ENCODE measurements at regions not wholly inside any gene's neighbourhood (a gene's known extent, or its start where the extent isn't known, plus 50 kb on each side); places are given as distances from the start of the nearest gene placed in this dataset.

DNA sequence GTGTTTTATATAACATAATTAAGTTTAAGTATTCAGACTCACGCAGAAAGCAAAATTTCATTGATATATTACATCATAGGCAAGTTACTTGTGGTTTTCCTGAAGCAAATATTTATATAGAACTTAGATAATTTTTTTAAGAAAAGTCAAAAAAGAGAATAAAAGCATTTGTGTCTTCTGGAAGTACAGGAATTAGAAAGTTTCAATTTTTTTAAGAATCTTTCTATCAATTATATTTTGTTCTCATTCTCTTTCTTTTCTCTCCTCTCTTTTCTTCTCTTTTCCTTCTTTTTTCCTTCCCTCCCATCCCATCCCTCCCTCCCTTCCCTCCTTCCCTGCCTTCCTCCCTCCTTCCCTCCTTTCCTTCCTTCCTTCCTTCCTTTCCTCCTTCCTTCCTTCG is 120.7 kb upstream of the CDH8 start:
- DNase-seq = no peak
- no peaks in the 10 kb centered on the region for H3K27me3 ChIP-seq
- H3K4me3 ChIP-seq = no peak overlapping the region
- TF ChIP-seq POLR2AphosphoS5 (IDR thresholded peaks at IDR 0.05) (no peak), EP300 (IDR thresholded peaks at IDR 0.05; ENCODE audit: low read depth) (no peak), POLR2A (IDR thresholded peaks at IDR 0.05) (no peak)
- TF ChIP-seq, protein P1, sequence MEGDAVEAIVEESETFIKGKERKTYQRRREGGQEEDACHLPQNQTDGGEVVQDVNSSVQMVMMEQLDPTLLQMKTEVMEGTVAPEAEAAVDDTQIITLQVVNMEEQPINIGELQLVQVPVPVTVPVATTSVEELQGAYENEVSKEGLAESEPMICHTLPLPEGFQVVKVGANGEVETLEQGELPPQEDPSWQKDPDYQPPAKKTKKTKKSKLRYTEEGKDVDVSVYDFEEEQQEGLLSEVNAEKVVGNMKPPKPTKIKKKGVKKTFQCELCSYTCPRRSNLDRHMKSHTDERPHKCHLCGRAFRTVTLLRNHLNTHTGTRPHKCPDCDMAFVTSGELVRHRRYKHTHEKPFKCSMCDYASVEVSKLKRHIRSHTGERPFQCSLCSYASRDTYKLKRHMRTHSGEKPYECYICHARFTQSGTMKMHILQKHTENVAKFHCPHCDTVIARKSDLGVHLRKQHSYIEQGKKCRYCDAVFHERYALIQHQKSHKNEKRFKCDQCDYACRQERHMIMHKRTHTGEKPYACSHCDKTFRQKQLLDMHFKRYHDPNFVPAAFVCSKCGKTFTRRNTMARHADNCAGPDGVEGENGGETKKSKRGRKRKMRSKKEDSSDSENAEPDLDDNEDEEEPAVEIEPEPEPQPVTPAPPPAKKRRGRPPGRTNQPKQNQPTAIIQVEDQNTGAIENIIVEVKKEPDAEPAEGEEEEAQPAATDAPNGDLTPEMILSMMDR (IDR thresholded peaks at IDR 0.05) = no peak
- no peak overlapping the region for H3K27ac ChIP-seq
- H3K4me1 ChIP-seq = no peaks in the 10 kb centered on the region
- intact Hi-C loops (cut with DNase I; ENCODE audit: low total_unique reads) (no loop called here), in situ Hi-C loops (cut with MboI; ENCODE audit: low pct_ligation_motif_present in 1 of 4, low pct_unique_long_range_greater_than_20kb in 1 of 4, low sequenced_read_pairs in 3 of 4) (no loop called here)
- WGBS, 2 donors (ENCODE audit: low coverage in 1 of 2) = 75 to 79% methylated on average over 1 to 2 of the region's 2 CpGs
- H3K36me3 ChIP-seq = no peaks in the 10 kb centered on the region
- H3K9me3 ChIP-seq = no peaks in the 10 kb centered on the region

DNA sequence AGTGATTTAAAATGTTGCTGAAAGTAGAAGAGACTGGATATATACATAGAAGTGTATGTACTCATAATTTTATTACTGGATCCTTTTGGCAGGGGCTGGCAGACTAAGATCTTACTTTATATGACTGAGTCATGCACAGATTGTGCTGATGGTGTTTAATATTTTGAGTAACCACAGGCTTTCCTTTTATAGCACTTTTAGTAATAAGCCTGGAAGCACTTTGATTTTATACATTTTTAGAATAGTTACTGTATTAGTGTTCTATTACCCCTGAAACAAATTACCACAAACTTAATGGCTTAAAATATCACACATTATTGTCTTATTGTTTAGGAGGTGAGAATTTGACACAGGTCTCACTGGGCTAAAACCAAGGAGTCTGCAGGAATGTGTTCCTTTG is 113.4 kb upstream of the CDH8 start:
- no peaks in the 10 kb centered on the region for H3K4me1 ChIP-seq
- no peaks in the 10 kb centered on the region for H3K9me3 ChIP-seq
- intact Hi-C loops (cut with DNase I; ENCODE audit: low total_unique reads) = no loop called here
- no peak for DNase-seq
- TF ChIP-seq POLR2A (IDR thresholded peaks at IDR 0.05) = no peak
- no peak for TF ChIP-seq POLR2AphosphoS5 (IDR thresholded peaks at IDR 0.05)
- TF ChIP-seq, protein P1 (IDR thresholded peaks at IDR 0.05) = no peak
- TF ChIP-seq EP300 (IDR thresholded peaks at IDR 0.05; ENCODE audit: low read depth) = no peak
- no peaks in the 10 kb centered on the region for H3K27me3 ChIP-seq
- H3K4me3 ChIP-seq = no peak overlapping the region
- no peaks in the 10 kb centered on the region for H3K36me3 ChIP-seq
- H3K27ac ChIP-seq = no peak overlapping the region
- in situ Hi-C loops (cut with MboI; ENCODE audit: low pct_ligation_motif_present in 1 of 4, low pct_unique_long_range_greater_than_20kb in 1 of 4, low sequenced_read_pairs in 3 of 4) = no loop called here

DNA sequence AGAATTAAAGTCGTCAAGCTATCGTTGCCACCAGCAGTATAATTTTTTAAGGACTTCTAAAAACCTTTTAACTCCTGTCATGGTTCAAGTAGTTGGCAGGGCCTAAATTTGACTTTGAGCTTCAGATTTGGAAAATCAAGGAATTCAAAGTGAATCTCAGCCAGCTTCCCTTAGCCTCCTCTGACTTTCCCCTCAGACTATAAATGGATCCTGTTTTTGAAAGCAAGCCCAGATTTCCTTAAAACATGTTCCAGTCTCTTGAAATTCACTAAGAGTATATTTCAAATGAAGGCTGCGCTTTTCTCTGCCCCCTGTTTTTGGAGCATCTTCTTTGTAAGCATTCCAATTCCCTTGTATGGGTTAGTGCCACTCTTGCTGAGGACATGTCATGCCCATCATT is 101.8 kb upstream of the CDH8 start:
- DNase-seq = no peak
- in situ Hi-C loops (cut with MboI; ENCODE audit: low pct_ligation_motif_present in 1 of 4, low pct_unique_long_range_greater_than_20kb in 1 of 4, low sequenced_read_pairs in 3 of 4) = no loop called here
- WGBS, 2 donors (ENCODE audit: low coverage in 1 of 2) = 86 to 89% methylated on average over 1 to 3 of the region's 3 CpGs
- no peak for TF ChIP-seq POLR2AphosphoS5 (IDR thresholded peaks at IDR 0.05)
- TF ChIP-seq, protein P1 (IDR thresholded peaks at IDR 0.05) = no peak
- no peak for TF ChIP-seq EP300 (IDR thresholded peaks at IDR 0.05; ENCODE audit: low read depth)
- no peak for TF ChIP-seq POLR2A (IDR thresholded peaks at IDR 0.05)
- Histone ChIP-seq H3K36me3 (no peaks in the 10 kb centered on the region), H3K27ac (no peak overlapping the region), H3K4me3 (no peak overlapping the region), H3K9me3 (no peaks in the 10 kb centered on the region), H3K27me3 (no peaks in the 10 kb centered on the region), H3K4me1 (no peaks in the 10 kb centered on the region)
- intact Hi-C loops (cut with DNase I; ENCODE audit: low total_unique reads) = no loop called here

DNA sequence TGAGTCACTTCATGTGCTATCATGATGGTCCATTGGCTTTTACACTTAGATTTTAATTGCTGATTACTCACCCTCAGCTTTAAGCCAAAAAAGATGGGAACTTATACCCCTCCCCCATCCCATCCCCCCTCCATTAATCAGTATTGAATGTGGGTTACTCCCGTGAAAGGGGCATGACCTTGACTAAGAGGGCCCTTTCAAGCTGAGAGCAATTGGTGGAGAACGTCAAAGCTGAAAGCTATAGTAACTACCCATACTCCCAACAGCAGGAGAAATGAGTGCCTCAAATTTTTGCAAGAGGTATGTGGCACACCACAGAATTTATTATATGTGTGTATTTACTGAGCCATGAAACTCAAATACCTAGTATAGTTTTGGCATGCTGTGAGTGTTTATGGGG is 99.7 kb upstream of the CDH8 start:
- in situ Hi-C loops (cut with MboI; ENCODE audit: low pct_ligation_motif_present in 1 of 4, low pct_unique_long_range_greater_than_20kb in 1 of 4, low sequenced_read_pairs in 3 of 4) (no loop called here), intact Hi-C loops (cut with DNase I; ENCODE audit: low total_unique reads) (no loop called here)
- 59% methylated on average over 2 of the region's 2 CpGs; no CpG with 5 or more reads in 1 of the 2 donors for WGBS, 2 donors (ENCODE audit: low coverage in 1 of 2)
- Histone ChIP-seq H3K27me3 (no peaks in the 10 kb centered on the region), H3K9me3 (no peaks in the 10 kb centered on the region), H3K4me1 (no peaks in the 10 kb centered on the region), H3K4me3 (no peak overlapping the region), H3K36me3 (no peaks in the 10 kb centered on the region), H3K27ac (no peak overlapping the region)
- TF ChIP-seq, protein P1 (IDR thresholded peaks at IDR 0.05) = no peak
- no peak for TF ChIP-seq POLR2A (IDR thresholded peaks at IDR 0.05)
- no peak for TF ChIP-seq POLR2AphosphoS5 (IDR thresholded peaks at IDR 0.05)
- no peak for TF ChIP-seq EP300 (IDR thresholded peaks at IDR 0.05; ENCODE audit: low read depth)
- DNase-seq = no peak

All from transverse colon (tissue), 4 donors.